Right kidney (tissue), 1 donor: ENCODE measurements at regions not wholly inside any gene's neighbourhood (a gene's known extent, or its start where the extent isn't known, plus 50 kb on each side); places are given as distances from the start of the nearest gene placed in this dataset.

Experiments
- DNase-seq: peaks from one replicate; pipeline ENCODE4 v3.0.0-alpha.2; 2016

DNA sequence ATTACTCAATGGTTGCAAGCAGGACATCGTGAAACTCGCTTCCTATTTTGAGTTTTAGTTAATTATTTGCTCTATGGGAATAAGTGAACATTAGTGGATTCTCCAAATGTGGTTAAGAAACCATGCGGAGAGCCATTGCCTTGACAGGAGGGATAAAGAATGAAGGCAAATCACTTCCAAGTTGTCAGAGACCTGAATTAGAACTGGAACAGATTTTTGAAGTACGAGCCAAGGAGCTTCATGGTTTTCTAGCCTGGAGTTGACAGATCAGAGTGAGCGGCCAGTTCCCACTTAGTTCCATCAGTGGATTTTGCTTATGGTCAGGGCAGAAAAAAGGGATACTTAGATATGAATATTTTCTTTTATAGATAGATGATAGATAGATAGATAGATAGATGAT lies 171.4 kb upstream of the CDH10 start:
- DNase-seq = no peak

DNA sequence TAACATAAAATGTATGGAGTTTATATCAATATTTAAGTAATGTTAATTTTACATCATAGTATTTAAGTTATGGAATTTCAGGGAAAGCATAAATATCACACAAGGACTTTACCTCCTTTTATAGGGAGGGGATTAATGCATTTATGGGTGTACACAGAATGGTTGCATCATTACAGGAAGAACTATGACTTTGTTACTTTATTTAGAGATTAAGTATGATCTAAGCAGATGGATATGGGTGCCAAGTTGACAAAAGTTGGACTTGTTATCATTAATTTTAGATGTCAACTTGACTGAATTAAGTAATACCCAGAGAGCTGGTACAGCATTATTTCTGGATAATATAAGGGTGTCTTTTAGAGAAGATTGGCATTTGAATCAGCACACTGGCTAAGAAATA lies 160.5 kb upstream of the CDH10 start:
- no peak for DNase-seq

DNA sequence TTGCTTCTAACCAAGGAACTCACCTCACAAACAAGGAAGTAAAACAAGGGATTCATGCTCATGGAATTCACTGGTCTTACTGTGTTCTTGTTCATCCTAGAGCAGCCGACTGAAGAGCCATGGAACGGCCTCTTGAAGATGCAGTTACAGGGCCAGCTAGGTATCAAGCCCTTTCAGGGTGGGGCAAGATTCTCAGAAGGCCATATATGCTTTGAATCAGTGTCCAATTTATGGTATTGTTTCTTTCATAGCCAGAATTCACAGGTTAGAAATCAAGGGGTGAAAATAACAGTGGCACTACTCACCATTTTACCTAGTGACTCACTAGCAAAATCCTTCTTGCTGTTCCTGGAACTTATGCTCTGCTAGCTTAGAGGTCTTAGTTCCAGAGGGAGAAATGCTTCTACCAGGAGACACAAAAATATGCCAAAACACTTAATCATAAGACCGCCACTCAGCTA lies 159.5 kb upstream of the CDH10 start:
- DNase-seq = no peak

DNA sequence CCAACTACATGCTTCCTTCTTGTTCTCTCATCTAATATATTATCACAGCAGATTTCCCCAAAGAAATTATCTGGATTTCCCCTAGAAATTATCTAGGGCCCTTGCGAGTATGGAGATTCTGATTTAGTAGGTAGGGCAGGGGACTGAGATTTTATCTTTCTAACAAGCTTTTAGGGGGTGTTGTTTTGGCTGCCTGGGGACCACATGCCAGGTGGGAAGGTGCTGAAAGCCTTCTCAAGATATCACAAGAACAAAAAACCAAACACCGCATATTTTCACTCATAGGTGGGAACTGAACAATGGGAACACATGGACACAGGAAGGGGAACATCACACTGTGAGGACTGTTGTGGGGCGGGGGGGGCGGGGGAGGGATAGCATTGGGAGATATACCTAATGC lies 146.5 kb upstream of the CDH10 start:
- DNase-seq = no peak

DNA sequence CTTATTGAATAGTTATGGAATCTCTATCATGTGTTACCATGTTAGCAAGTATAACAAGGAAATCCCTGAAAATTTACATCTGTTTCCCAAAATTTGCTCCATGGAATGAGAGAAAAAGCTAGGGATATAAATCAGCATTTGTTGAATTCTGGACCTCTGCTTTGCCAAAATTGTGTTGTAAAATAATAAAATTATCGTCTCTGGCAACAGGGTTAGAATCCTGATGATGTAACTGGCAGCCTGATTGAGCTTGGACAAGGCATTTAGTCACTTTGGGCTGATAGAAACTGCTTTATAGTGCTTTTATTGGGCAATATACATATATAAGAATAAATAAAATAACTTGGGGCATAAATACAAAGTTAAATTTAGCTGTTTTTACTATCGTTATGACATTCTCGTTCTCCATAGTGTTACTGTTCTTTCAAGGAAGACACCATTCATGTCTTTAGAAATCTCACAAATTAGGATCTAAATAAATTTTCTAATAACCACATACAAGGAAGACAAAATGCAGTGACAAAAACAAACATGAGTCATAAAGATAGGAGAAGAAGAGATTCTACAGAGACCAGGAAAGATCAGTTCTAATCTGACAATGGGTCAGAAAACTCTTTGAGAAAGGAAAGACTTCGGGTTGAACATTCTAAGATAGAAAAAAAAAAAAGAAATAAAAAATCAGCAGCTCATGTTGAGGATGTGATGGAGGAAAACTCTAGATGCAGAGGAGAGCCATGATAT lies 145.0 kb upstream of the CDH10 start:
- DNase-seq = no peak

DNA sequence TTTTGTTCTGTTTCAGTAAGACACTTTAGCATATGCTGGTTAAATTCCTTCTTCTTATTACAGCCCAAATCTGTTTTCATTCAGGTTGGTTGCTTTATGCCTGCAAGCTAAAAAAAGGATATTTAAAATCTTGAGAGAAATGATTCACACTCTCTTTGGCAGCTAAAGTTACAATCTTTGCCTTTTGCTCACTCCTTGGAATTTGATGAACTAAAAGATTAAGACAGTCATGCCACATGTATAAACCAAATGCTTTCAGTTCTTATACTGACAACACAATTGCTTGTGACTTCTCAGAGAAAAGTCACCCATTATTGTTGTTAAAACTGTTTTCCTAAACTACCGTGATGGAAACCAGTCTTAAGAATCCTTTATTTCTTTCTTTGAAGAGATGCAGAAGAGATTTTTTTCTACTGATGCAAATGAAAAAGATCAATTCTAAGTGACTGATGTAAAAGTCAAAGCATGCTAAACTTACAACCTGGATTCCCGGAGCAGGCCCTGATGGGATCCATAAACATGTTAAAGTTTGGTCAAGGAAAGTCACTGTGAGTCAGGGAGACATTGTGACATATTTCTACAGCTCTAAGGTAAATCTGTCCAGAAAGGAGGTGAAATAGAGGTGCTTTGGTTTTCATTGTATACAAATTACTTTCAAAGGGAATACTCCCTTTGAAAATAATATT lies 144.2 kb upstream of the CDH10 start:
- no peak for DNase-seq

DNA sequence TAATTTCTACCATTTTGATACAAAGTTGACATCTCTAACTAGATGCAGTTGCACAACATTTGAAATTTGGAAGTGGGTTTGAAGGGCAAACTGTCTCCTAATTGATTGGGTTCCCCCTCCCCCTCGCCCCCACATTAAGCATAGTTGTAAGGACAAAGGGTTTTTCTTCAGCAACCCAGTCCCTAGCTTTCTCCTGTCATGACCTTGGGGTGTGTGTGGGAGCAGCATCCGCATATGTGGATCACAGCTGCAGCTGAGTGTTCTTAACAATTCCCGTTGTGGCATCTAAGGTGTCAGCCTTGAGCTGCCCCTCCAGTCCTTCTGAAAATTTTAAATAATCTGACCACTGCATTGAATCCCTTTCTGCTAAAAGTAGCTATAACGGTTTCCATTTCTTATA lies 141.3 kb upstream of the CDH10 start:
- no peak for DNase-seq

DNA sequence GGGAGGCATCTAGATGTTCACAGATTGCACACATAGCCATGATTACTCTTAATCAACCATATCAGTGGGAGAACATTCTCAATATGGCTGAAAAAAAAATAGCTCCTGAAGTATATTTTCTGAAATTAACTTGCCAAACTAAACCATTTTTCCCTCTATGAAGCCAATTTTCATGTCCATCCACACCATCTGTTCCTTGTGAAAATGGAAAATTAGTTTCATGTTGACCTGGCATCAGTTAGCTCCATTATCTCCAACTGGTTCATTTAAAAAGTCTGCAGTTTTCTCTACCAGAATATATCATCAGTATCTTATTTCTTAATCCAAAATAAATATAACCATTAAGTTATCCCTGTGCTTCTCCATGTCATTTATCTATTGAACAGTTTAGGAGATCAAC lies 138.8 kb upstream of the CDH10 start:
- DNase-seq = no peak

DNA sequence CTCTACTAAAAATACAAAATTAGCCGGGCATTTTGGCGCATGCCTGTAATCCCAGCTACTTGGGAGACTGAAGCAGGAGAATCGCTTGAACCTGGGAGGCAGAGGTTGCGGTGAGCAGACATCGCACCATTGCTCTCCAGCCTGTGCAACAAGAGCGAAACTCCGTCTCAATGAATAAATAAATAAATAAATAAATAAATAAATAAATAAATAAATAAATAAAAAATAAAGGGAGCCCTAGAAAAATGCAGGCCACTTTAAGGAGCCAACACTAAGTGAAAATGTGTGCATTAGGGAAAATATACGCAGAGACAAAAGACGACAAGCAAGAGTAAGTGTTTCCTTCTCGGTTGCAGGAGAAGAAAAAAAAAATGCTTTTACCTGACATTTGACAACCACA lies 132.6 kb upstream of the CDH10 start:
- no peak for DNase-seq

DNA sequence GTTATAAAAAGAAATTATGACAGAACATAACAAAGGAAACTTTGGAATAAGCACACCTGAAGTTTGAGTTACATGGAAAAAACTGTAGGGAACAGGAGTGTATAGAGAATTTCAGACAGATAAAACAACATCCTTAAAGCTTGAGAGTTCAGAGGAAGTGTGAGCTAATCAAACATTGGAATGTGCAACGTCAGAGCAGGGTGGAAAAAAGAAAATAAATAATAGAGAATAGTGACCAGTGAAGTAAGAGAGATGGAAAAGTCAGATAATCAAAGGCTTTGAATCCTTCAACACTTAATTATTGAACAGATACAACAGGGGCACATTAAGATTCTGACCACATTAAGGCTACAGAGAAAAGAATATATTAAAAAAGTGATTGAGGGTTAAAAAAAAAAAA lies 128.5 kb upstream of the CDH10 start:
- no peak for DNase-seq

DNA sequence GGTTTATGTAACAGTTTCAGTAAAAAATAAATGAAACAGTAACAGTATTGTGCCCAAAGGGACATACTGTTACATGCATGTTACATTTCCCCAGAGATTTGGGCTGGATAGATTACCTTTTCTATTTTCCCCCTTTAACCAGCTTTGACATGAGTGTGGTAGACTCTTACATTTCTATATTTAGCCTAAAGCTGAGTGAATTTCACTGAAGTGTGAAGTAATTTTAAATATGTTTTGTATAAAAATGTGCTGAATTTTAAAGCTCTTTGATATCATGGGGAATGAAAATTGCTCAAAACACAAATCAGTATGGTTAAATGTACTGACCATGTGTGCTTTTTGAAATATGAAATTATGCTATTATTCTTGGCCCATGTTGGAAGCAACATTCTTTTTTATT lies 122.3 kb upstream of the CDH10 start:
- DNase-seq = no peak

DNA sequence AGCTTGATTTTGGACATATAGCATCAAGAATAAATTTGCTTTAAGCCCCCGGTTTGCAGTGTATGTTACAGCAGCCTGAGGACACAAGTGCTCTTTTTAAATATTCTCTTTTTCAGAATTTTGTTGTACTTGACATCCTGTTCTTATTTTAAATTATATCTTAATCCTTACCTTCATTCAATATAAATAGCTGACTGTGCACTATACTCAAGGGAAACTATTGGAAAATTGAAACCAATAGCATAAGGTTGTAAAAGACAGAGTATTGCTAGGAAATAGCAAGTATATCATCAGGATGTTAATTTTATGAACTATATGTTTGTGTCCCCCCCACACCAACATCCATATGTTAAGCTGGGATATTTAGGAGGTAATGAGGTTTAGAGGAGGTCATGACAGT lies 120.4 kb upstream of the CDH10 start:
- no peak for DNase-seq

DNA sequence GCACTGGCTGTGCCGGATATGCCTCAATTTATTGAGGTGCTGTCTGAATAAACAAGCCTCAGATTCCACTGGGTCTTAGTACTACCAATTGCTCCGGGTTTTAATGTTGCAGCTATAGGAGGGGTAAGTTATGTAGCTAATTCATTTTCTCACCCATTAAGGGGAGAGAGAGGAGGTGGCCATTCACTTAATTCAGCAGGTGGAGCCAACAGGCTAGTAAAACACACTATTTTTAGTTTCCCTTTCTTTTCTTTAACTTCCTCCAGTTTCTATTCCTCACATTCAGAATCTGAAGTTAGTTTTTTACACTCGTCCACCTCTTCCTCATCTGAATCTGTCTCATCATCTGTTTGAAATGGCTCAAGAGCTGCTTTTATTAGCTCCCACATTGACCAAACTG lies 105.6 kb upstream of the CDH10 start:
- DNase-seq = no peak

DNA sequence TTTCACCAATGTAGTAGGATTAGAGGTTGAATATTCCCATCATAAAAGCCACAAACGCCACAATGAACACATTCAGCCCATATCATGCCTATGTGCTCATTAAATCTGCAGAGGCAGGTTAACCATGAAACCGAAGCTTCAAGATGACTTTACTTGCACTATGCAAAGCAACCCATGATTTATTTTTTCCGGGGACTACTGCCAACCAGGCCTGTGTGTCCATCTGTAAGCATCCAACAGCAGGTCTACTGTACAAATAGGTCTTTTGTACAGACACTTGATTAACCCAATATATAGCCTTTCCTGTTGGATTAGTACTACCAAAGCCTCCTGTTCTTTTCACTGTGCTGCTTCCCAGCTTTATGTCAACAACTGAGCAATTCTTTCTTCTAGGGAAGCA lies 104.9 kb upstream of the CDH10 start:
- DNase-seq = no peak

DNA sequence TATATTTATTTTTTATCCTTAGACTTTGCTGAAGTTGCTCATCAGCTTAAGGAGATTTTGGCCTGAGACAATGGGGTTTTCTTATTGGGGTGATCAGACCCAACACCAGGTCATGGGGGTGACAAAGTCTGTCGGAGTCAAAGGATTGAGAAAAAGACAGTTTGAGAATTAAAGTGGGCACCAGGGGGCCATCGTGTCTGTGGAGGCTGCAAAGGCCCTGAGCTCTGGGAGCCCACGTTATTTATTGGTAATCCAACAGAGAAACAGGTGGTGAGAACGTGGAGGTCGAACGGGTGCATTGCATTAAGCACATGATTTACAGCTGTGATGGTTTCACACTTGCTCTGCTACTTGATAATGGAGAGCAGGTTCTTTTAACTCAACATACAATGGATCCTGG lies 102.5 kb upstream of the CDH10 start:
- no peak for DNase-seq

DNA sequence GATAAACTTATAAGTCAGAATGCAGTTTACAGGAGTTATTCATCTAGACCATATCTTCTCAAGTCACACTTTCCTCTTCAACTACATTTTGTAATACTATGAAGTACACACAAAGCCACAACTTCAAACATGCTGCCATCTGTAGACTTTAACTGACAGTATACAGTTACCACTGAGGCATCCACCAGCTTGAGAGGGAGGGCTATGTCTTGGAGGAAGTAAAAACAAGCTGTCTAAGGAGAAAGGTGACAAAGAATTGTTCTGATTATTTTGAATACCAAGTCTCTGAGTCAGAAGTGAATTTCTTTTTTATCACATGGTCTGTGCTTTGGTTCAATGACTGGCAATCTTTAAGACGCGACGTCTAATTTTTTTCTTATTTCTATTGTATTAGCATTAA lies 97.6 kb upstream of the CDH10 start:
- DNase-seq = no peak

DNA sequence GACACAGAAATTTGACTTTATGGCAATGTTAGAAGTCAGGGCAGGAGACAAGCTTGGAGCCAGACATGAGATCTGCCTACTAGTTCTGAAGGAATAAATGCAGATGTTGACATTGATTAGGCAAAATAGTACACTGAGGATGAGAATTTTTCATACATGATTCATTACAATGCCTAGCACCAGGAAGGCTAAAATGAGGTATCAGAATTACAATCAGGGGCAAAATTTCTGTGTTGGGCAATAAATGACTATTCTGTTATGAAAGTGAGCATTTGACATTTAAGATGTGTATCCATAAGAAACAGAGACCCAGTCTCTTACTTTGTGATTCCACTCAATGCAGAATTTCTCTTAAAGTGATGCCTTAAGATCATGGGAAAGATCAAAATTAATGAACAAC lies 92.4 kb upstream of the CDH10 start:
- no peak for DNase-seq

DNA sequence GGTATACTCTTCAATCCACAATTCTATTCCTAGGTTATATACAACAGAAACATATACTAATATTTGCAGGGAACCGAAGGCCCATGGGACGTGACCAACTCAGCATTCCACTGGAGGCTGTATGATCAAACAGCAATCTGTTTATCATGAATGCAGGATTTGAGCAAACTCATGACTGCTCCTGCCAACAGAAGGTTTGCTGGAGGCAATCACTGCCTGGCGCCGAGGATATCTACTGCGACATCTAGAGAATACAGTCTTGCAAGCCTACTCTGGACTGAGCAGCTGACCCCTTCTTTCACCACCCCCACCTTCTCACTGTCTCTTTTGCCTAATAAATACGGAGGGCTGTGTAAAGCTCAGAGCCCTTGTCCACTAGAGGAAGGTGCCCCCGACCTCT lies 90.5 kb upstream of the CDH10 start:
- DNase-seq = no peak

DNA sequence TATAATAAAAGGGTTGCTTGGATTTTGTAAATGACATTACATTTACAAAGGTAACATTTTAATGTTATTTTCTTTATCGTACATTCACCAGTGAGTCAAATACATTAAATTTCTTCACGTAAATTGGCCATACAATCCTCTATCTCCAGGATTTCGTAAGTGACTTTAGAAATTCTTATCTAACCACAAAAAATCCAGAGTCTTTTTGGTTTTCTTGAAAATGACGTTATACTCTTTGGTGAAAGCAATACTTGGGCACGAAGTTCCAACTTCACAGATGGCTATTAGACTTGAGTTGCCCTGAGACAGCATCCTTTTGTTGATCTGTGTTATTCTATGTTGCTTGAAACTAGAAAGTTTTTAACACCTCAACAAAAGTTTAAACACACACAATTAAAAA lies 87.4 kb upstream of the CDH10 start:
- DNase-seq = no peak

DNA sequence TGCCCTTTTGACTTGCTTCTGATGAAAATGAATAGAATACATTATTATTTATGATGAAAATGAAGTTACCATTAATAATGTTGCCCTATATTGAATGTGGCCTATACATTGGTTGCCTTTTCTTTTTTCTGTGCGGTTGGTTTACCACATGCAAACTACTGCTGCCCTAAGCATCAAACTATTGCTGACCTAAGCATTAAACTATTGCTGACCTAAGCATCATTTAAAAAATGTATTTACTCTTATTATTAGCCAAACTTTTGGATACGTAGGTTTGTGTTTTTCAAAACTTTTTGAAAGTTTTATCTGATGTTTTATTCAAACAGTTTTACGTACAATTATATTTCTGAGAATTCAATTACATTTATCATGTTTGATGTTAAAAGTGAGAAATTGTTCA lies 76.0 kb upstream of the CDH10 start:
- DNase-seq = no peak

DNA sequence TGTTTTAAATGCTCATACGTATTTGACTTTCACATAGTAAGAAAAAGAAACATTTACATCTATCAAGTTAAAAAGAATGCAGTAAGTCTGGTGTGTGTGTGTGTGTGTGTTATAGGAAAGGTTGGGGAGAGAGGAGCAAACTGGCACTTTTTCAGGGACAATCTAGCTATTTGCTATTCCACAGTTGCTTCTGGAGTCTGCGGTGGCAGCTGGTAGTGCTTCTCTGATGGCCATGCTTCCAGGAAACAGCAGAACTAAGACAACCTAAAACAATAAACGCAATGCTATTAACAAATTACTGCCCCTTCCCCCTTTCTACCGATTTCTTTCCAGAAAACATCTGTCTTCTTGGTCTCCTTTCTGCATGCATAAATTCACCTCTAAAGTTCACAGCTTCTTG lies 70.0 kb upstream of the CDH10 start:
- no peak for DNase-seq

DNA sequence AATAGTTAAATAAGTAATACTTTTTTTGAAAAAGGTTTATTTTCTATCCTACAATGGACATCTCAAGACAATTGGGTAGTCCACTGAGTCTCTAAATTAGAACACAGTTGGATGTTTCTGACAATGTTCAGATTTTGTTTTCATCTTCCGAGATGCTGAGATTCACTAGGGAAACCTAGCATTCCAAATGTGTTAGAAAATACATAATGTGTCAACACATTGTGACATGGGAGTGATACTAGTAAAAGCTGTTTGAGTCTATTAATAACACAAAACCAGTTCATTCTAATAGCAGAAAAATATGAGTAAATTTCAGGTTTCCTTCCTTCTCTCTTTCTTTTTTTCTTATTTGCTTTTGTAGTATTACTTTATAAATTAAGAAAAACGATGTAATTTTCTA lies 68.2 kb upstream of the CDH10 start:
- DNase-seq = no peak

DNA sequence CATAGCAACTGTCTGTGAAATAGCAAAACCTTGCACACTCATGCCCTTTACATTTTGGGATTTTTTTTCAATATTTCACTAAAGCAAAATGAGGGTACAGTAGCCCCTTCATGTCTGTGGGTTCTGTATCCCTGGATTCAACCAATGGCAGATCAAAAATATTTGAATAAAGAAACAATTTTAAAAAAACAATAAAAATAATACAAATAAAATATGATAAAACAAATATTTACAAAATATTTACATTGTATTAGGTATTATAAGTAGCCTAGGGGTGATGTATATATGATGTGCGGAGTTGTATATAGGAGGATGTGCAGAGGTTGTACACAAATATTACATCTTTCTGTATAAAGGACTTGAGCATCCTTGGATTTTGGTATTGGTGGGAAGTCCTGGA lies 67.3 kb upstream of the CDH10 start:
- no peak for DNase-seq

DNA sequence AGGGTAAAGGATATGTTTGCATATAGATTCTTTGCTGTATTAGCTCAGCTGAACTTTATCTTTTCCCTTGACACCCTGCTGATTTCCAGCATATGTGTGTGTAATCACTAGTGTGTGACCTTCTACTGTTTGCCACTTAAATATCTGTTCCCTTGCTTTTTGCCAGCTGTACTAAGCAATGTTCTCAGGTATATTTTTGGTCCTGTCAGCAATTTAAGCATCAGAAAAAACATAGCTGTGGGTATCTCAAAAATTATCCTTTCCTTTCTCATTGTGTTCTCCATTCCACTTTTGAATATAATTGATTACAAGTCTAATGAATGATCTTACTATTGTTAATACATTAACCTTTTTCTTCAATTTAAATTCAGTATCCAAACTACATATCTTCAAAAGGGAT lies 59.2 kb upstream of the CDH10 start:
- DNase-seq = no peak
